NCI-H146 treated with DMSO at 0.1 percent for 48 hours (cell line): ENCODE measurements at regions not wholly inside any gene's neighbourhood (a gene's known extent, or its start where the extent isn't known, plus 50 kb on each side); places are given as distances from the start of the nearest gene placed in this dataset.
A peak's percentile ranks its signal among the peaks of the same experiment; 100 is the strongest.

ENCODE experiments used
- DNase-seq: peaks from one replicate; lab custom pipeline; 2025; ENCODE audit not compliant: unreplicated experiment; lab: John Stamatoyannopoulos, UW

- peak; percentile 6 for DNase-seq
Measured at GRCh38 chr13:23488442-23488841, 54.9 kb upstream of the SACS start.

- no peak for DNase-seq
Measured at GRCh38 chr13:23496255-23496654, 62.8 kb upstream of the SACS start.

DNA sequence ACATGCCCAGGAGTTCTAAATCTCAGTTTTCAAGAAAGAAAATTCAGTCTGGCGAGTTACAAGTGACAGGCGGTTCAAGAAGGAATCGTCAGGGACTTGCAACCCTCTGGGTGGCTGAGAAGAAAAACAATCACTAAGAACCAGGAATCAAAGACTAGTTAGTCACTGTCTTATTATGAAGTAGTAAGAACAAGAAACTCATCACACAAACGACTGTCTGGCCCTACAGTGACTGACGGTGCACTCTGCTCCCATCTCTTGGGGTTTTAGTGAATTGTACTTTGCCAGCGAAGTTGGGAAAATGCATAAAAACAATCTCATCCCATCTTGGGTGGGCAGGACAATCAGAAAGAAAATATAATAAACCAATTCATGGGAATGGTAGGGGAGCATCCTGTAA, 63.7 kb upstream of the SACS start:
- DNase-seq = no peak

DNA sequence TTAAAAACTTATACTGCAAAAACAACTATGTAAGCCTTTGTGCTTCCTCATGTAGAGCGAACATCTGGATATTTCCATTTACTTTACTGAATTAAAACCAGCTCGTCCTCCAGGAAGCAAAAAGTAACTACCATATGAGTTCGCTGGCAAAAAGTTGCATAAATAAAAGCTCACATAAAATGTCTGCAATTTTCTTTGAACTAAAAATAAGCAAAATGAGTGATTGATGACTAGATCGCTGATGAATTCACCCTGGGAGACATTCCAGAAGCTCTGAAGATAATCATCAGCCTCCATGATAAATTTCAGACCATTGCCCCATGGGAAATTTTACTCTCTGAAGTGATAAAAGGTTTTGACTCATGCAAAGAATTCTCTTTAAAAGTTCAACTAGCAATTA, 67.3 kb upstream of the SACS start:
- DNase-seq = no peak

DNA sequence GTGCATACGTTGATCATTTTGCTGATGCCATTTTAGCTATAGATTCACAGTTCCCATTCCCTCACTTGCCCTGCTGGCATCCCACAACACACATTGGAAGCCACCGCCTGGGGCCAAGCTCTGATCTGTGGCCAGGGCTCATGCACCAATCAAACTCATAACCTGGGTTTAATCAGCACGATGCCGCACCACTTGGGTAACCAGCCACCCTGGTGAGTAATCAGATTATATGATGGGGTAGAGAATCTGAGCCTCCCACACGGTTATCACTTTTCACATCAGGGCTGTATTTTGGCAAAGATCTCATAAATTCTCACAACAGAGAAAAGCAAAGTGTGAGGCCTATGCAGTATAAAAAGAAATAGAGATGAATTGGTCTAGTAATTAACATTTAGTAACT, 66.0 kb upstream of the TNFRSF19 start:
- DNase-seq = no peak

DNA sequence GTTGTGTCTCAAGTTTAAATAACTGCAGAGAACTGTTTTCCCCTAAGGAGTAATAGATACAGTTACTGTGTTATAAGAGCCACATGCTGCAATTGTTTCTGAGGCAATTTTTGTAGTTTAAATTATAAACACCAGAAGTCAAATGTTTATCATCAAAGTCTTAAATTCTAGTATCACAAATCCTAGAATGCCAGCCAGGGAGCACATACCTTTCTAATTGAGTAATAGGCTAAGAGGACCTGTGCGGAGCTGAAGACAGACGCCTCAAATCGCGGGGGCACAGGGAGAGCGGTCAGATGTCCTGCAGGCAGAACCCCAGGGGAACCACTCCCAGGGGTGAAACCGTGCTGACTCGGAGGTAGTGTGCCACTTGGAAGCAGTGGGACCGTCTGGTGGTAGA, 65.2 kb upstream of the TNFRSF19 start:
- DNase-seq = no peak

GRCh38 chr13:23506071-23506806, 64.0 kb upstream of the TNFRSF19 start:
- no peak for DNase-seq

DNA sequence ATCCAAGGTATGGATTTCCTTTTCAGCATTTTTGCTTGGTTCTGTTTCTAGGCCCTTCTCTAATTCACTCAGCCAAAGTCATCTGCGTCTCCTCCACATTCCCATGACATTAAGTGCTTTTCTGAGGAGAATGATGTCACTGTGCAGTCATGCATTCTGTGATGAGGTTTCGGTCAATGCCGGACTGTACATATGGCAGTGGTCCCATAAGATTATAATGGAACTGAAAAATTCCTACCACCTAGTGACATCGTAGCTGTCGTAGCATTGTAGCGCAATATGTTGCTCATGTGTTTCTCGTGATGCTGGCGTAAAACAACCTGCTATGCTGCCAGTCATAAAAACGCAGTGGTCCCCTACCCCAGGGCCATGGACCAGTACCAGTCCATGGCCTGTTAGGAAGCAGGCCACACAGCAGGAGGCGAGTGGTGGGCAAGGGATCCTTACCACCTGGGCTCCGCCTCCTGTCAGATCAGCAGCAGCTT, 63.4 kb upstream of the TNFRSF19 start:
- DNase-seq = no peak

DNA sequence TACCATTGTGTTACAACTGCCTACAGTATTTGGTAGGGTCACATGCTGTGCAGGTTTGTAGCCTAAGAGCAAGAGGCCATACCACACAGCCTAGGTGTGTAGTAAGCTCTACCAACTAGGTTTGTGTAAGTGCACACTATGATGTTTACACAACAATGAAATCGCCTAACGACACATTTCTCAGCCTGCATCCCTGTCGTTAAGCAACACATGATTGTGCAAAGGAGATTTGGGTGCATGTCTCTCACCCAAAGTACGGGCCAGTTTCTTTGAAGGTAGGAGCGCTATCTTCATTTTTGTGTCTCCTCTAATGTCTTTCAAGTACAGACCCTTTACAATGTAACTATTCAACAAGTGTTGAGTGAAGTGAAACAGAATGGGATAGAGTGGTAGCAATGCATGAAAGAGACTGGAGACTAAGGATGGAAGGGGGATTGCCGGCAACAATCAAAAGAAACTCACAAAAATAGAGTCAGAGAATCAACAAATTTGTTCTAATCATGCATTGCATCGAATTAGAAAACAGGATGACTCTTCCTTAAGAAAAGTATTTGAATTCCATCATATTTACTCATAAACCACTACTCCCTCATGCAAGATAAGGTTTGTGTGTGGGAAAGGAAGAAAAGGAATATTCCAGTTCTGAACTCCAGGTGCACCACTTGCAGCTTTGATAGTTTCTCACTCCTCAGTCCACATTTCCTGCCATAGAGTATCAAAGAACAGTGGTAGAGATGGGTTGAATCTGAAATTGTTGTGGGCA, 60.2 kb upstream of the TNFRSF19 start:
- DNase-seq = no peak

DNA sequence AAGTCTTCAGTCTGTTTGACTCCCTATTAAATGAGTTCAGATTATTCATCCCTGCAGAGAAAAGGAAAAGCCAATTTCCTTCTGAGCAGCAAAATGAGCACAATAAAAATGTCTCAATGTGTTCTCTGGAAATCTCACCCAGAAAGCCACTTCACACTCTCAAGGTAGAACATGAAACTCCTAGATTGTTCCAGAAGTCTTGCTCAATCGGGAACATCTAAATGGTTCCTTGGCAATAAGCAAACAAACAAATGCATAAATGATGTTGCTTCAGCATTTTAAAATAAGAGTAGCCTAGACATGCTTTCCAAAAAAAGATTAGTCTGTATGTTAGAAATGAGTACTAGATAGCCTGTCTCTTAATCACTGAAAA, 59.7 kb upstream of the TNFRSF19 start:
- no peak for DNase-seq

- DNase-seq = no peak
Measured at GRCh38 chr13:23510979-23511735, 59.1 kb upstream of the TNFRSF19 start.

GRCh38 chr13:23512762-23513395, 57.3 kb upstream of the TNFRSF19 start:
- DNase-seq = no peak

DNA sequence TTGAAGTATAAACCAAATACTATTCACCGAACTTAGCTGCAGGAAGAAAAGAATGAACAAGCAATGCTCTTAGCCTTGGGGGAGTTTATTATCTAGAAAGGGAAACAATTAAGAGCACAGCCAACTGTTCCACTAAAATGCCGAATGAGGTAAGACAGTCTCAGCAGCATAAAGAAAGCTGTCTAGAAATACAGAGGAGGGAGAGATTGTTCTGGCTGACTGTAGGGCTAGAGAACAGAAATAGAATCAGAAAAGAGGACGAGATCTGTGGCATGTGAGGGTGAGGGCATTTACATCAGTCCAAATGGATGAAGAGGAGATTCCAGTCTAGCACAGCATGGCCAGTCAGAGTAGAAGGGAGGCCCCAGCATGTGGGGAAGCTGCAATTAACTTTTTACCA, 56.8 kb upstream of the TNFRSF19 start:
- no peak for DNase-seq

DNA sequence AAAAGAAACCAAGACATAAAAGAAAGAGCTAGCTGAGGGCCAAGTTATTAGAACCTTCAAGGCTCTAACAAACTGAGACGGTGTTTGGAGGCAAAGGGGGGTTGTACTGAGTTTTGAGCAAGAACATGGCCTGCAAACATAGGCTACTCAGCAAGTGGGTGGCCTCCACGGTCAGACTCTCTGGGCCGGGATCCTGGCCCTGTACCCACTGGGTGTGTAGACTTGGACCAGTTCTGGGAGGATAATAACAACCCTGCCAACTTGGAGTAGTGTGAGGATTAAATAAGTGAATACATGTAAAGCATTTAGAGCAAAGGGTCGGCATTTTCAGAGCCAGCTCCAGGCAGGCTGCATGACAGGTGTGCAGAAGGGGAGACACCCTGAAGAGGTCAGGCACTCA, 56.1 kb upstream of the TNFRSF19 start:
- DNase-seq = no peak

- no peak for DNase-seq
Measured at GRCh38 chr13:23515116-23515515, 55.1 kb upstream of the TNFRSF19 start.

DNA sequence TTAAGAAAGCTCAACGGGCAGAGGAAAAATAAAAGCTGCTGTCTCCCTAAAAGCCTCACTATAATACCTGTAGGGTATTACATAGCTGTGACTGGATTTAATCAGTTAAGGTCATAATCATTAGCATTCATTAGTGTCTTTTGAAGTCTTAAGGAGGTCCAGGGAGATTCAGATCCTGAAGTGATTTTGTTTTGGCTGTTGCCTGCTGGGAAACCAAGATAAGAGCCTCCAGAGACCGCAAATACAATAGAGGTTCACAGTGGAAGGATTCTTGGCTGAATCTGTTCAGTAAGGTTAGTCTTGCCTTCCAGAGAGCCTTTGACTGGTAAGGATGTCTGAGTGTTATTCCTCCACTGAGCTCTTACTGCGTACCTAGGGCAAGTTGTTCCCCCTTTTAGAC, 54.0 kb upstream of the TNFRSF19 start:
- DNase-seq = no peak

GRCh38 chr13:23516702-23517101, 53.5 kb upstream of the TNFRSF19 start:
- no peak for DNase-seq

GRCh38 chr13:23518231-23518630, 52.0 kb upstream of the TNFRSF19 start:
- no peak for DNase-seq
